ENCODE measurements at regions not wholly inside any gene's neighbourhood (a gene's known extent, or its start where the extent isn't known, plus 50 kb on each side); places are given as distances from the start of the nearest gene placed in this dataset.

DNA sequence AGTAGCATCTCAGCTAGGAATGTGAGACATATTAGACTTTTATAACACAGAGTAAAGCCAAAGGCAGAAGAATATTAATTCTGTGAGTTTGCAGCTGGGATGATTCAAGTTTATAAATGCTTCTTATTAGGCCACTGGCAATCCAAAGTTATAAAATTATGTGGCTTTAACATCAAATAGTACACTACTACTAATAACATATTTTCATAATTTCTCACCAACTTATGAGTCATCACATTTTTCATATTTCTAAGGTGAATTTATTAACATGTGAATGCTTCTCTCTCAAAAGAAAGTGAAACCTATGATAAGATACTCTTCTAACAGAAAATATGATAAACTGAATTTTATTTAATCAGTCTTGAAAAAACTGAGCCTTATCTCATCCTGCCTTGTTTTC, 1348.2 kb upstream of the ALCAM start:
- TF ChIP-seq, protein P1, sequence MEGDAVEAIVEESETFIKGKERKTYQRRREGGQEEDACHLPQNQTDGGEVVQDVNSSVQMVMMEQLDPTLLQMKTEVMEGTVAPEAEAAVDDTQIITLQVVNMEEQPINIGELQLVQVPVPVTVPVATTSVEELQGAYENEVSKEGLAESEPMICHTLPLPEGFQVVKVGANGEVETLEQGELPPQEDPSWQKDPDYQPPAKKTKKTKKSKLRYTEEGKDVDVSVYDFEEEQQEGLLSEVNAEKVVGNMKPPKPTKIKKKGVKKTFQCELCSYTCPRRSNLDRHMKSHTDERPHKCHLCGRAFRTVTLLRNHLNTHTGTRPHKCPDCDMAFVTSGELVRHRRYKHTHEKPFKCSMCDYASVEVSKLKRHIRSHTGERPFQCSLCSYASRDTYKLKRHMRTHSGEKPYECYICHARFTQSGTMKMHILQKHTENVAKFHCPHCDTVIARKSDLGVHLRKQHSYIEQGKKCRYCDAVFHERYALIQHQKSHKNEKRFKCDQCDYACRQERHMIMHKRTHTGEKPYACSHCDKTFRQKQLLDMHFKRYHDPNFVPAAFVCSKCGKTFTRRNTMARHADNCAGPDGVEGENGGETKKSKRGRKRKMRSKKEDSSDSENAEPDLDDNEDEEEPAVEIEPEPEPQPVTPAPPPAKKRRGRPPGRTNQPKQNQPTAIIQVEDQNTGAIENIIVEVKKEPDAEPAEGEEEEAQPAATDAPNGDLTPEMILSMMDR (IDR thresholded peaks at IDR 0.05; ENCODE audit: borderline replicate concordance, extremely low read depth, low read length, poor library complexity, severe bottlenecking): no peak
- no peak for TF ChIP-seq EZH2 (IDR thresholded peaks at IDR 0.05; ENCODE audit: borderline replicate concordance, low read depth, low read length, severe bottlenecking)
